ENCODE measurements at regions not wholly inside any gene's neighbourhood (a gene's known extent, or its start where the extent isn't known, plus 50 kb on each side); places are given as distances from the start of the nearest gene placed in this dataset.

DNA sequence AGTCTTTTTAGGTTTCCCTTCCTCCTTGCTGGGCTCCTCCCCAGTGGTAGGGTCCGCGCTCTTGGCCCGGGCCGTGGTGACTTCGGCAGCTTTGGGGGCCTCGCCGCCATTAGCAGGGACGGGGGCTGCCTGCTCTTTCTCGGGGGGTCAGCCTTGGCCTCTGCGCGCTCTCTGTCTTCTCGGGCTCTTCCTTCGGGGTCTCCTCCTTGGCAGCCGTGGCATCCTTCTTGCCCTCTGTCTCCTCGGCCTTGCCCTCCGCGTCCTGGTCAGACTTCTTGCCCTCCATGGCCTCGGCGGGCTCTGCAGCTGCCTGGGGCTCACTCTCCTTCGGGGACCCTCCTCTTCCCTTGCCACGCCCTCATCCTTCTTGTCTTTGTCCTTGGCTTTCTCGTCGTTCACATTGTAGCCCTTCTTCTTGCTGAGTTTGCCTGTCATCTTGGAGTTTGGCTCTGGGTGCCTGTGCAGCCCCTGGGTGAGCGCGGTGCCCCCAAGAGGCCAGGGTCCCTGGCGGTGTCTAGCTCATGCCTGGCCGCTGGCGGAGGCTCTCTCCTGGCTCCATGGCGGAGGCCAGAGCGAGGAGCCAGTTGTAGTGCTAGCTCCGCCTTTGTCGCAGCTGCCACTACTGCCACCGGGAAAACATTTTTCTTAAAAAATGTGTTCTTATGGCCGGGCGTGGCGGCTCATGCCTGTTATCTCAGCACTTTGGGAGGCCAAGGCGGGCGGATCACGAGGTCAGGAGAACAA lies 283.0 kb upstream of the SGCG start:
- TF ChIP-seq POLR2A (IDR thresholded peaks at IDR 0.05), result no peak
- TF ChIP-seq, protein P1, sequence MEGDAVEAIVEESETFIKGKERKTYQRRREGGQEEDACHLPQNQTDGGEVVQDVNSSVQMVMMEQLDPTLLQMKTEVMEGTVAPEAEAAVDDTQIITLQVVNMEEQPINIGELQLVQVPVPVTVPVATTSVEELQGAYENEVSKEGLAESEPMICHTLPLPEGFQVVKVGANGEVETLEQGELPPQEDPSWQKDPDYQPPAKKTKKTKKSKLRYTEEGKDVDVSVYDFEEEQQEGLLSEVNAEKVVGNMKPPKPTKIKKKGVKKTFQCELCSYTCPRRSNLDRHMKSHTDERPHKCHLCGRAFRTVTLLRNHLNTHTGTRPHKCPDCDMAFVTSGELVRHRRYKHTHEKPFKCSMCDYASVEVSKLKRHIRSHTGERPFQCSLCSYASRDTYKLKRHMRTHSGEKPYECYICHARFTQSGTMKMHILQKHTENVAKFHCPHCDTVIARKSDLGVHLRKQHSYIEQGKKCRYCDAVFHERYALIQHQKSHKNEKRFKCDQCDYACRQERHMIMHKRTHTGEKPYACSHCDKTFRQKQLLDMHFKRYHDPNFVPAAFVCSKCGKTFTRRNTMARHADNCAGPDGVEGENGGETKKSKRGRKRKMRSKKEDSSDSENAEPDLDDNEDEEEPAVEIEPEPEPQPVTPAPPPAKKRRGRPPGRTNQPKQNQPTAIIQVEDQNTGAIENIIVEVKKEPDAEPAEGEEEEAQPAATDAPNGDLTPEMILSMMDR (IDR thresholded peaks at IDR 0.05), result no peak

All from testis (tissue), 2 donors.